Endothelial cell of umbilical vein (primary cell): ENCODE measurements at regions not wholly inside any gene's neighbourhood (a gene's known extent, or its start where the extent isn't known, plus 50 kb on each side); places are given as distances from the start of the nearest gene placed in this dataset.

Experiments used
- CTCF ChIP-seq, 2 donors: IDR thresholded peaks; 1 replicate in 1 of 2; 2 replicates in 1 of 2; pipeline ENCODE4 v1.5.1; 2011; ENCODE audit warnings: low read length in 2 of 2, mild to moderate bottlenecking in 2 of 2, moderate library complexity in 2 of 2, control low read depth in 1 of 2, inconsistent platforms in 1 of 2, low read depth in 1 of 2; ENCODE audit not compliant: insufficient read depth in 1 of 2; ENCODE audit errors: extremely low read depth in 1 of 2
- EZH2 ChIP-seq: IDR thresholded peaks from 2 replicates; pipeline ENCODE4 v1.6.1; 2012; ENCODE audit warnings: borderline replicate concordance, low read depth, mild to moderate bottlenecking, moderate library complexity, low read length, inconsistent platforms; ENCODE audit not compliant: severe bottlenecking
- POLR2AphosphoS5 ChIP-seq: IDR thresholded peaks from 2 replicates; pipeline ENCODE4 v1.6.1; 2012; ENCODE audit warnings: low read depth, mild to moderate bottlenecking, control low read depth, low read length, moderate library complexity; ENCODE audit not compliant: insufficient read depth
- TF ChIP-seq, protein P1 (sequence below): IDR thresholded peaks from 2 replicates; pipeline ENCODE4 v1.6.1; 2011; ENCODE audit not compliant: insufficient read depth, insufficient read length

GRCh38 chr22:47835726-47836125 is 1073.3 kb downstream of the TBC1D22A start:
- TF ChIP-seq EZH2 (no peak), CTCF (IDR thresholded peaks at IDR 0.05; ENCODE audit: extremely low read depth in 1 of 2, insufficient read depth in 1 of 2, low read depth in 1 of 2, low read length in 2 of 2) (no peak), POLR2AphosphoS5 (no peak)
- TF ChIP-seq, protein P1, sequence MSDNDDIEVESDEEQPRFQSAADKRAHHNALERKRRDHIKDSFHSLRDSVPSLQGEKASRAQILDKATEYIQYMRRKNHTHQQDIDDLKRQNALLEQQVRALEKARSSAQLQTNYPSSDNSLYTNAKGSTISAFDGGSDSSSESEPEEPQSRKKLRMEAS, result no peak
